Thoracic aorta (tissue), 2 donors: ENCODE measurements at regions not wholly inside any gene's neighbourhood (a gene's known extent, or its start where the extent isn't known, plus 50 kb on each side); places are given as distances from the start of the nearest gene placed in this dataset.

Experiments used
- ATAC-seq: fragments of 150-250 bp; one replicate; pipeline ENCODE4 v1.8.0; 2017; ENCODE audit warnings: low read depth; ENCODE audit not compliant: insufficient number of reproducible peaks, low FRiP score
- DNase-seq: peaks from one replicate; pipeline ENCODE4 v3.0.0-alpha.2; 2020; ENCODE audit warnings: low spot score
- H3K27ac ChIP-seq, 2 donors: fragments of 200-600 bp; sonication (generic); 1 replicate in 1 of 2; 2 replicates in 1 of 2; pipeline ENCODE4 v1.5.1; 2016; ENCODE audit warnings: mild to moderate bottlenecking in 2 of 2, moderate library complexity in 2 of 2
- H3K27me3 ChIP-seq: fragments of 200-600 bp; sonication (generic); replicated peaks from 2 replicates; pipeline ENCODE4 v1.6.0; 2016; ENCODE audit warnings: mild to moderate bottlenecking; ENCODE audit not compliant: insufficient read depth
- H3K36me3 ChIP-seq: fragments of 200-600 bp; sonication (generic); one replicate; pipeline ENCODE4 v1.5.1; 2016
- H3K4me1 ChIP-seq, 2 donors: fragments of 200-600 bp; sonication (generic); 1 replicate in 1 of 2; 2 replicates in 1 of 2; pipeline versions ENCODE4 v1.5.1 to v1.6.0; 2016; ENCODE audit warnings: low read depth in 2 of 2, mild to moderate bottlenecking in 1 of 2; ENCODE audit not compliant: control insufficient read depth in 1 of 2
- H3K4me3 ChIP-seq: fragments of 200-600 bp; sonication (generic); 2 replicates; pipeline ENCODE4 v1.5.1; 2016; ENCODE audit warnings: mild to moderate bottlenecking
- H3K9me3 ChIP-seq: fragments of 200-600 bp; sonication (generic); 2 replicates; pipeline ENCODE4 v1.5.1; 2016
- CTCF ChIP-seq: fragments of 200-600 bp; sonication (generic); IDR thresholded peaks from one replicate; pipeline ENCODE4 v1.5.1; 2019; ENCODE audit warnings: antibody characterized with exemption

GRCh38 chr7:12777257-12777656 lies 89.8 kb downstream of the ARL4A start:
- ATAC-seq (no peak), DNase-seq (no peak)
- no peak for TF ChIP-seq CTCF
- Histone ChIP-seq H3K9me3 (no peaks in the 10 kb centered on the region), H3K27ac (no peak overlapping the region), H3K27me3 (no peaks in the 10 kb centered on the region), H3K36me3 (no peaks in the 10 kb centered on the region), H3K4me3 (no peak overlapping the region), H3K4me1 (no peaks in the 10 kb centered on the region)

GRCh38 chr7:12779947-12780346 lies 92.5 kb downstream of the ARL4A start:
- Histone ChIP-seq H3K4me3 (no peak overlapping the region), H3K36me3 (no peaks in the 10 kb centered on the region), H3K27me3 (no peaks in the 10 kb centered on the region), H3K27ac (no peak overlapping the region), H3K4me1 (no peaks in the 10 kb centered on the region), H3K9me3 (no peaks in the 10 kb centered on the region)
- no peak for ATAC-seq
- TF ChIP-seq CTCF = no peak
- no peak for DNase-seq

- Histone ChIP-seq H3K4me1 (no peaks in the 10 kb centered on the region), H3K4me3 (no peak overlapping the region), H3K27ac (no peak overlapping the region), H3K9me3 (no peaks in the 10 kb centered on the region), H3K36me3 (no peaks in the 10 kb centered on the region), H3K27me3 (no peaks in the 10 kb centered on the region)
- ATAC-seq (no peak), DNase-seq (no peak)
- no peak for TF ChIP-seq CTCF
Measured at GRCh38 chr7:12783421-12784095, 96.1 kb downstream of the ARL4A start.

- Histone ChIP-seq H3K4me3 (no peak overlapping the region), H3K36me3 (no peaks in the 10 kb centered on the region), H3K27me3 (no peaks in the 10 kb centered on the region), H3K9me3 (no peaks in the 10 kb centered on the region), H3K27ac (no peak overlapping the region), H3K4me1 (no peaks in the 10 kb centered on the region)
- ATAC-seq = no peak
- TF ChIP-seq CTCF = no peak
- DNase-seq = no peak
Measured at GRCh38 chr7:12785473-12785872, 98.0 kb downstream of the ARL4A start.

GRCh38 chr7:12786494-12786893 lies 99.1 kb downstream of the ARL4A start:
- H3K4me3 ChIP-seq = no peak overlapping the region
- no peaks in the 10 kb centered on the region for H3K36me3 ChIP-seq
- no peak overlapping the region for H3K27ac ChIP-seq
- no peaks in the 10 kb centered on the region for H3K27me3 ChIP-seq
- no peak for ATAC-seq
- H3K4me1 ChIP-seq = no peaks in the 10 kb centered on the region
- DNase-seq = no peak
- H3K9me3 ChIP-seq = no peaks in the 10 kb centered on the region
- no peak for TF ChIP-seq CTCF
